HG03095 (cell line): ENCODE measurements at regions not wholly inside any gene's neighbourhood (a gene's known extent, or its start where the extent isn't known, plus 50 kb on each side); places are given as distances from the start of the nearest gene placed in this dataset.
A peak's percentile ranks its signal among the peaks of the same experiment; 100 is the strongest.
"Not testable (repeated sequence)": the region's sequence is repeated elsewhere in the genome, so short reads cannot be mapped to it uniquely, and the experiment has no call there.

Source experiments
- ATAC-seq: cut with Tn5 transposase; IDR thresholded peaks from one replicate; pipeline ENCODE4 v1.9.1; 2021; ENCODE audit warnings: moderate library complexity; ENCODE audit not compliant: unreplicated experiment

DNA sequence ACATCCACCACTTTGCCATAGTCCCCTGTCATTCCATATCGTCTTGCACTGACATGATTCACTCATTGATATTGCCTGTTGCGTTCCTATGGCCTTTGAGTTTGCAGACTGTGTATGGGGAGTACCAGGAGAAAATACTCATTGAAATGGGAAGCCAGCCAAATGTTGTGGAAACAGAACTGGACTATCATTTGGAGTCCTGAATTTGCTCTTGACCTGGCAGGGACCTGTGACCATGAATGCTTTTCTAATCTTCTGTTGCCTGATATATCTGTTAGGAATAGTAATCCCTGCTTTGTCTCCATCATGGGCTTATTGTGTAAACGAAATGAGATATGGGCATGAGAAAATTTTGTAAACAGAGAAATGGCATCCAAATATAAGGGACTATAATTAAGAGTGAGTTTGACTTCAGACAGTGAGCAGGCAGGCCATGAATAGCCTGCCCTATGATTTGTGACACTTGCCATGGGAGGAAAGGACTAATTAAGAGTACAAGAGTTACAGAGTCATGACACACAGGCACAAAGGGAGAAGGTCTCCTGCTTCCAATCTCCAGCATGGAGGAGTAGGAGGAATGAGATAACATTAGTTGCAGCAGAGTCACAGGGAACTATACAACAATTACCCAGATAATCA is 572.9 kb upstream of the SGCD start:
- ATAC-seq: no peak

DNA sequence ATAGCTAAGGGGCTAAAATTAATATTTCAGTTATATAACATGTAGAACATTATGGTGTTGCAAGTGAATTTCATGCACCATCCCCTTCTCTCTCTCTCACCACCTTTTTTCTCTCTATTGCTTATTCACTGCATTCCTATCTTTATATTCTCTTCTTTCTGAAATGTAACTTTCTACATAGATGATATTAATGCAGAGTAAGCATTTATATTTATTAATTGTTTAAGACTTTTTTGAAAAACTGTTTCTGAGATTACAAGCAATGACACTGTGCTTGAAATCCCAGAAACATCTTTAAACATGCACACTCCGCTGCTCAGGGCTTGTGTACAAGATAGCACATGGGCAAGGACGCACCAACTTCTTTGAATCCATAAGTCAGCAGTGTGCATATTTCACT is 567.7 kb upstream of the SGCD start:
- ATAC-seq: no peak

DNA sequence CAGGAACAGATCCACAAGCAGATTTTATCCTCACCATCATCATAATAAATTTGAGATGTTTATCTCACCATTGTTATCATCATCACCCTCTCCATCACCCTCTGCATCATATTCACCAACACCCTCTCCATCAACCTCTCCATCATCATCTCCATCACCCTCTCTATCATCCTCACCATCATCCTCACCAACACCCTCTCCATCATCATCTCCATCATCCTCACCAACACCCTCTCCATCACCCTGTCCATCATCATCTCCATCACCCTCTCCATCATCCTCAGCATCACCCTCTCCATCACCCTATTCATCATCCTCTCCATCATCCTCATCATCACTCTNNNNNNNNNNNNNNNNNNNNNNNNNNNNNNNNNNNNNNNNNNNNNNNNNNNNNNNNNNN is 567.0 kb upstream of the SGCD start:
- ATAC-seq: no peak

DNA sequence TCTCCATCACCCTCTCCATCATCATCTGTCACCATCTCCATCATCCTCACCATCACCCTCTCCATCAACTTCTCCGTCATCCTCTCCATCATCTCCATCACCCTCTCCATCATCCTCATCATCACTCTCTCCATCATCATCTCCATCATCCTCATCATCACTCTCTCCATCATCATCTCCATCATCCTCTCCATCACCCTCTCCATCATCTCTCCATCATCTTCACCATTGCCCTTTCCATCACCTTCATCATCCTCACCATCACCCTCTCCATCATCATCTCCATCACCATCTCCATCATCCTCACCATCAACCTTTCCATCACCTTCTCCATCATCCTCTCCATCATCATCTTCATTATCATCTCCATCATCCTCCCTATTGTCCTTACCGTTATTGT is 565.5 kb upstream of the SGCD start:
- ATAC-seq: no peak

DNA sequence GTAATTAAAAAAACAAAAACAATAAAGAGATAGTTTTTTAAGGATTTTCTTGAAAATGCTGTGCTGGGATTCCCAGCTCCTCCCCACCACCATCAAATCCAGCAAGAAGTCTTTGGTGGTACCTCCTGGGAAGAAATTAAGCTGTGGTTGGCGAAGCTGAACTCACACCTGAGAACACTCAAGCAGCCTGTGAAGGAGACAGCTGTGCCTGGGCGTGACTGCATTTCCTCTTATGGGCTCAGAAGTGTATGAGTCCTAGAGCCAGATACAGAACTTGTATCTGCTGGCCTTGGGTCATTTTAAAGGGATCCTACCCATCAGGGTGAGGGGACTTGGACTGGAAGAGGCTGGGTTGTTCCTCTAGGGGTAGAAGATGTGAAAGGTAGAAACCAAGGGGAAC is 561.2 kb upstream of the SGCD start:
- ATAC-seq: no peak

DNA sequence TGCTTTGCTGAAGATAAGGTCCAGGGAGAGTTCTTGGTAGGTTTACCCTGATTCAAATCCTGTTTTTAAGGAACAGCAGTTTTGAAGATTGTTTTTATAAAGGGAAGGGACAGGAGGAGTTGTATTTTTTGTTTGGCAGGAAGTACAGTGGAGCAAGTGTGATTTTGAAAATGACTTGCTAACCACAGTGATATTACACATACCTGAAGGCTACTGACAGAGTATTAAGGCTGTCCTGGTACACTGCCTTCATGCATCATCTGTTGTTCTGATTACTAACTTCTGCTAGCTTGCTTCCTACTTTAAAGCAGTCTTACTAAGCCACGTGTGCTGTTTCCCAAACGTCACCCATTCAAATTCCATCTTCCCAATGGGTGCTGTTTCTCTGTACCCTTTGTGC is 559.5 kb upstream of the SGCD start:
- no peak for ATAC-seq

DNA sequence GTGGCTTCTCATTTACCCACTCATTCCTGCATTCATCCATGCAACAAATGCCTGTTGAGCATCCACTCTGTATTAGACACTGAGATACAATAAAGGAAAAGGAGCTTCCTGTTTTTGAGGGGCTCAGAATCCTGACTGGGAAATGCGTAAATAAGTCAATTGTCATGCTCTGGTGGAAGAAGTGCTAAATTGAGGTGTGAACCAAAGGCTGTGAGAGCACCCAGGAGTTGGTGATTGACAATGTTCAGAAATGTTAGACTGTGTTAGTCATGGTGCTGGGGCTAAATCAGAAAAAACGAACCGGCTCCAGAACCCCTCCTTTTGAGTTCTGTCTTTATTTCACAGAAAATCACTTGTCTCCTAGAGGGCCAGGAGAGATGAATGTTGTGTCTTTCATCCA is 558.6 kb upstream of the SGCD start:
- ATAC-seq: no peak

DNA sequence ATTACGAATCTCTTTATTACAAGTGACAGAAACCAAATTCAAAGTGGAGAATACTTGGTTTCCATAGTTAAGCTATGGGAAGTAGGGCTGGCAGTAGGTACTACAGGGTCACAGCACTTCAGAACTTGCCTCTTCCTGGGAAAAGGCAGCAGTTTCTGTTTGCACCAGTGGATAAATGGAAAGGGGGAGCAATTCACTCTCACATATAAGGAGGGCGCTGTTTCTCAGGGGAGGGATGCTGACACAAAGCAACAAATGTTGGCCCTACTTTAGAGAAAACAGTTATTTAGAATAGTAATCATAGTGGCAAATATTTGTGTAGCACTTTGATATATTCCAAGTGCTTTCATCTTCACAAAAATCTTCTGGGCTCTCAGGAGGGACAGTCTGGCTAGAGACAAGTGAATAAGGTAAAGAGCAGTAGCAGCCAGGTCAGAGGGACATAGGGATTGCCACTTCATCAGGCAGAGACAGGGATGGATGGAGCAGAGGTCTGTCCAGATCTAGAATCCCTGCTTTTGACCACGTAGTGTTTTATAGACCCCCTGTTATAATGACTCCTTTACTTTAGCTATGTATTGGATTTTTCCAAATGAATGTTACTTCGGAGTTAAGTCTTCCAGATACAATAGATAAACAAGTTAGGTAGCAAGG is 554.8 kb upstream of the SGCD start:
- no peak for ATAC-seq

DNA sequence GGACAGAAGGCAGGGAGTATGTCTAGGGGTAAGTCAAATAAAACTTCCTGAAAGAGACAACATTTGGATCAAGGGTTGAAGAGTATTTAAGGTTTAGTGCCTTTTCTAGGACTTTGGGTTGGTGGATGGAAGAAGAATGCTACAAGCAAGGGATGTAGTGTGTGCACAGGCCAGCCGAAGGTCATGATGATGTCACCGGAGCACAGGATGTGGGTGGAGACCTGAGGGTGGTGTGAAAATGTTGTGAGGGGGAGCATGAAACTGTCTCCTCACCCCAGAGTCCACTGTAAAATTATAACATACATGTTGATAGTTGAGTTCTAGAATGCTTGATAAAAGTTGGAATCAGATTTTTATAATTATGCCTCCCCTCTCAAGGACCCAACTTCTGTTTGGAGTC is 553.3 kb upstream of the SGCD start:
- no peak for ATAC-seq

DNA sequence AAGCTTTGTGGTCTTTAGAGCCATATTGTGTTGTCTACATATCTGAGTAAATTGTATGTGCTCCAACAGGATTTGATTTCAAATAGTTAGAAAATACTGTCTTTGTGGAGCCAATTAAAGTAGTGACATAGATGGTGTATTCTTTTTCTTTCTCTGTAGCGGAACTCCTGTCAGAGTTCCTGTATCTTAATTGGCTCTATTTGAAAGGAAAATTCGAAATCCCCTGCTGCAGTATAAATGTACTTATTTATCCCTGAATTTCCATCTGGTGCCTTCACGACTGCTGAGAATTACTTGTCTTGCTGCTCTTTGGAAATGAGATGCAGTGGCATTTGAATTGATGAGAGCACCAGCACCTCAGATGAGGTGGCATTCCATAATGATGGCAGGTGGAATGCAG is 546.7 kb upstream of the SGCD start:
- no peak for ATAC-seq

DNA sequence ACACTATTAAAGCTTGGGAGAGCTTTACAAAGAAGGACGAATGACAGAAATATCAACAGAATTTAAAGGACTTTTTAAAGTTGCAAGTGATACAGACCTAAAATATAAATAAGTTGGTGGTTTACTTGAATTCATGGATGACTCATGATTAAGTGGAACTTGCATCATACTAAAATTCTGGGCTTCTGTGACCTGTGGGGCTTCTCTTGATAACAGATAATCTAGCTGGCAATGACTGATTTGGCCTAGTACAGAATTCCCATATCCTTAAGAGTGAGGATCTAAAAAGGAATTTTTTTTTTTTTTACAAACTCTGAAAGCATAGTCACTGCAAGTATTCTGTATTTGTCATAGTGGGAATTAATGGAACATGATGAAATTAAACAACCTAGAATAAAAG is 543.7 kb upstream of the SGCD start:
- no peak for ATAC-seq

DNA sequence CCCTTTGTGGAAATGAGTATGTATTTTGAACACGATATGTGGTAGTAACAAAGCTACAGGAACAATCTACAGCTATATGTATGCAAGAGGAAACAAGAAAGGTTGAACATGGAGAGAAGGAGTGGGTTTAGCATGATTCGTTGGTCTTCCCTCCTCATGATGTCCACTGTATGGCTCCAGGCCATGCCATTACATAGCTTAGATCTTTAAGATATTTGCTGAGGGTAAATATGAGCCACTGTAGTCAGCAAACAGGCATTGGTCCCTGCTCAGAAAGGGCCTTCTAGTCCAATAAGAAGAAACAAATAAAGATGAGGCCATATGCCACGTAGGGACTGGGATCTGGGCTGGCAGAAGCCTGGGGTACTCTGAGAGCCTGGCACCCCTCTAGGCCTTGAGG is 543.2 kb upstream of the SGCD start:
- no peak for ATAC-seq

DNA sequence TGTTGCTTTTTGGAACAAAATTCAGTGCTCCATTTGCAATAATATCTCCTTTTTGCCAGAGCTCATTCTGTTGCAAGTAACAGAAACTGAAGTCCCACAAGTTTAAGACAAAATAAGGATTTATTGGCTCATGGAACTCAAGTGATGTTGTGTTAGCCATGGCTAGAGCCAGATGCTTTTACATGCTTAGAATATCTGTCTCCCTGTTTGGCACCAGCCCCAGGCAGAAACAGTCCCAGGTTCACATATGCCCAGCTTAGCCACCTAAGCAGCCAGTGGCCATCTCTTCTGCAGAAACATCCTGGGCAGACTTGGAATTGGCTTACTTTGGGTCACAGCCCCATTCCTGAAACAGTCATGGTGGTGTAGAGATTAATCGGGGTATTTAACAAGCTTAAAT is 540.9 kb upstream of the SGCD start:
- no peak for ATAC-seq

DNA sequence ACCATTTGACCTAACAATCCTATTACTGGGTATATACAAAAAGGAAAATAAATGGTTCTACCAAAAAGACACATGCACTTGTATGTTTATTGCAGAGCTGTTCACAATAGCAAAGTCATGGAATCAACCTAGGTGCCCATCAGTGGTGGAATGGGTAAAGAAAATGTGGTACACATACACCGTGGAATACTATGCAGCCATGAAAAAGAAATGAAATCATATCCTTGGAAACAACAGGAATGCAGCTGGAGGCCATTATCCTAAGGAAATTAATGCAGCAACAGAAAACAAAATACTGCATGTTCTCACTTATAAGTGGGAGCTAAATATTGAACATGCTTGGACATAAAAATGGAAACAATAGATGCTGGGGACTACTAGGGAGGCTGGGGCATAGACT is 534.1 kb upstream of the SGCD start:
- no peak for ATAC-seq

DNA sequence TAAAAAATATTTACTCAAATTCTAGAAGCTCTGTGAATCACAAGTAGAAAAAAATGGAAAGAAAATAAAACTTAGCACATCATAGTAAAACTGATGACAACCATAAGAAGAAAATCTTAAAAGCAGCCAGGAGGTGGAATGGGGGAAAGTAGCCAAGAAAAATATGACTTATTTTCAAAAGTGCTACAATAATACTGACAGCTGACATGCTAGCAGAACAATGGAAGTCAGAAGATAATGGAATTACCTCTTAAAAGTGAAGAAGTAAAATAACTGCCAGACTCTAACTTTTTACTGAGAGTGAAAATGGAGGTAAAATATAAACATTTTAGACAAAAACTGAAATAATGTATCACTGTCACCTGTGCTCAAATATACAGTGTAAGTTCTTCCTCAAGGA is 532.2 kb upstream of the SGCD start:
- no peak for ATAC-seq

DNA sequence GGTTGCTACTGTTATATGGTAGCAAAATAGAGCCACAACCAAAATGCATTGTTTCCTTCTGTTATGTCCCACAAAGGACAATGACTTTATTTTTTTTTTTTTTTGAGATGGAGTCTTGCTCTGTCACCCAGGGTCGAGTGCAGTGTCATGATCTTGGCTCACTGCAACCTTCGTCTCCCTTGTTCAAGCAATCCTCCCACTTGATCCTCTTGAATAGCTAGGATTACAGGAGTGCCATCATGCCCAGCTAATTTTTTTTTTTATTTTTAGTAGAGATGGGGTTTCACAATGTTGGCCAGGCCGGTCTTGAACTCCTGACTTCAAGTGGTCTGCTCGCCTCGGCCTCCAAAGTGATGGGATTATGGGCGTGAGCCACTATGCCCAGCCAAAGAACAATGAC is 527.7 kb upstream of the SGCD start:
- ATAC-seq: no peak

DNA sequence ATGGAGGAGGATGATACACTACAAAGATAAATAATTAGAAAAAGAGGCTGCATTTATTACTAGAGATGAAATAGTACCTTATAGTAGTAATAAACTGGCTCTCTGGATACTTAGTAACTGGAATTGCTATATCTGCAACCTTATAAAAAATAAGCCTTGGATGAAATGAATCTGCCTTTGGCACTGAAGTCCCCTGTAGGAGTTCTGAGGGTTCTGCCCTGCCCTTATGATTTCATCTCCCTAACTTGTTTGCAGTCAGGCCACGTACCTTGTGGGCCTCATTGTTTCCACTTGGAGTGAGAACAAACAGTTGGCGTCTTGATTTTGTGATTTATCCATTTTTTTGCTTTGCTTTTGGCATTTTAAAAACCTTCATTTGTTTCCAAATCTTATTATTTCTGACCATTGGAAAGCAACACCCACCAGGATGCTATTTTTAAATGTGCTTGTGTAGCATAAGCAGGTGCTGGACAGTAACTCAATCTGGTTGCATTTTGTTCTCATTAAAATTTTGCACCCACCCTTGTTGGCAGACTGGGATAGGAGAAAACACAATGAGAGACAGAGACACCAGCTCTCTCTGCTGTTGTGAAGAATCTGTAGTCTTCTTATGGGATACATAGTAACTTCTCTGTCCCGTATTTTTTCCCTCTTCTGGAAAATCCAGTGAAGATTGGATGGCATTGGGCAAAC is 518.9 kb upstream of the SGCD start:
- ATAC-seq: no peak

DNA sequence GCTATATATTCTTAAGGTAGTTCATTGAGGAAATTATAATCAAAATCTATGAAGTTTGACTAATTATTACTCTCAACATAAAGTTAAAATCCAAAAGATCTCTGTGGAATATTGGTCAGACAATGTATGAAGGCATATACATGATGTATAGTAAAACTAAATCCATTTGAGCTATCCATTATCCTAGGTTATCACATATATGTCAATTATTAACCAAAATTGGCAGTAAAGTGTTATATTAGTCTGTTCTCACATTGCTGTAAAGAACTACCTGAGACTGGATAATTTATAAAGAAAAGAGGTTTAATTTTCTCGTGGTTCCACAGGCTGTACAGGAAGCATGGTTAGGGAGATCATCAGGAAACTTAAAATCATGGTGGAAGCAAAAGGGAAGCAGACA is 511.7 kb upstream of the SGCD start:
- ATAC-seq: no peak

DNA sequence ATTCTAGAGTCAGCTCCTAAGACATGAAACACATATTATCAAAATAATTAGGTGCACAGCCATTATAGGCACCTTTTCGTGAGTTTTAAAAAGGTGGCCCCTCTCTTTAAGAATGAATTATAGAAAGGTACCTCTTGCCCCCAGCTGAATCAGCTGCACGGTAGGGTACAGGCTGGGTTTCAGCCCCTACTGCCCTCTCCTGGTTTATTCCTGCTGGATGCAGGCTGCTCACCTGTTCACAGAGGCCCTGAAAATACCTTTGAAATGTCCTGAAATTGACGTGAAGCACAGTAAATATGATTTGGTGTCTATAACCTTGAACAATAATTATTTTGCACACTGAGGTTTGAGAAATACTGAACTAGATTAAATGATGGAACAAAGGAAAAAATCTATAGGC is 504.8 kb upstream of the SGCD start:
- no peak for ATAC-seq

DNA sequence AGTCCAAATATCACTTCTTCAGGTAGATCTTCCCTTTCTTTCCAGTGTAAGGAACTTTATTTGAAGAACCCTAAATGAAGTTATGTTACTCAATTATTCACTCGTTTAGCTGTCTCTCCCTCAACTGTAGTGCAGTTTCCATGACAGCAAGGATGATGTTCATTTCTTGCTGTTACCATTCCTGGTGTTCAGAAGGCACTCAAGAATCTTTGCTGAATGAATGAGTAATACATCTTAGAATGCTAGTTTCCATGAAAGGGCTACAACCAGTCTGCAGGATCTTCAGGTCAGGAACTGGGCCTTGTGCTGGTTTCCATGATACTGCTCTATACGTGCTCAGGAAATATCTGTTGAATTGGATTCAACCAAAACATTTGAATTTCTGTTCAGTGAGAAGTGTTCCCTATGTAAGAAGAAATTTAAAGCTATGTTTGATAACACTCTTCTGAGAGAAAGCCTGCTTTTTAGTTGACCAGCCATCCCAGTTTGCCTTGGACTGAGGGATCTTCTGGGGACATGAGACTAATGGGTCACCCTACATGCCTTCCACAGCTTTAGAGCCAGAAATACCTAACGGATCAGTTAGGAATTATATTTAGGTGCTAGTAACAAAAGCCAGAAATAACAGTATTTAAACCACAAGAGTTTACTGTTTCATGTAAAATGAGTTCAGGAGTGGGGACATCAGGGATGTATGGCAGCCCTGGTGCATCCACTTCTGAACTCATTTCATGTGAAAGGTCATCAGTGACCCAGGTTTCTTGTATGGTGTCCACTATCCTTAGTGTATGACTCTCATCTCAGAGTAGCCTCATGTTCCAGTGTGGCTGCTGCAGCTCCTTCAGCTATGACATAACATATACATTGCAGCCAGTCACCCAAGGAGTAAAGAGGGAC is 500.1 kb upstream of the SGCD start:
- no peak for ATAC-seq

DNA sequence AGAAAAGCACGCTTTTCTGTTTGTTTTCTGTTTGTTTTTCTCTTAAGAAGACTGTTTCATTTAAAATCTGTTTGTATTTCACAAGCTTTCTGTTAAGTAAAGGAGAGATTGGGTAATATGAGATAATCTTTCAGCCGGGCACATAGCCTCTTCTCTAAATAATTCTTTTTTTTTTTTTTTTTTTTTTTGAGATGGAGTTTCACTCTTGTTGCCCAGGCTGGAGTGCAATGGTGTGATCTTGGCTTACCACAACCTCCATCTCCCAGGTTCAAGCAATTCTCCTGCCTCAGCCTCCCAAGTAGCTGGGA is 499.5 kb upstream of the SGCD start:
- not testable (repeated sequence) for ATAC-seq

DNA sequence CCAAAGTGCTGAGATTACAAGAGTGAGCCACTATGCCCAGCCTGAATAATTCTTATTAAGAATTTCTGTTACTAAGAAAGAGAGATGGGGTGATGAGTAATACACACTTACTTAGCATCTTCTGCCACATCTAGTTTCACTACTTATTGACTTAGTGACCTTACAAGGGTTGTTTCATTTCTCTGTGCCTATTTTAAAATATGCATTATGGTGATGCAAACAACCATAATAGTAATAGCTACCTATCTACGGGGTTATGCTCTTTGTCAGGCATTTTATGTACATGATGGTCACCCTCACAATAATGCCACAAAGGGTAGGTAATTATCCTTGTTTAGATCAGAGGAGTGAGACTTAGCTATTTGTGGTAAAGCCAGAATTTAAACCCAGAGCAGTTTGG is 499.0 kb upstream of the SGCD start:
- ATAC-seq: peak; percentile 97
